NB4 (cell line): ENCODE measurements at regions not wholly inside any gene's neighbourhood (a gene's known extent, or its start where the extent isn't known, plus 50 kb on each side); places are given as distances from the start of the nearest gene placed in this dataset.

Experiments used
- DNase-seq: peaks from one replicate; pipeline ENCODE4 v3.0.0; 2010; ENCODE audit warnings: low read depth
- H3K4me3 ChIP-seq: one replicate; pipeline ENCODE4 v1.5.1; 2011; ENCODE audit warnings: mild to moderate bottlenecking, low read depth, low read length, moderate library complexity
- CTCF ChIP-seq: IDR thresholded peaks from one replicate; pipeline ENCODE4 v1.5.1; 2012; ENCODE audit warnings: low read depth, low read length
- MAX ChIP-seq: IDR thresholded peaks from 2 replicates; pipeline ENCODE4 v1.6.1; 2011; ENCODE audit warnings: low read depth, low read length
- MYC ChIP-seq: IDR thresholded peaks from 2 replicates; pipeline ENCODE4 v1.6.1; 2011; ENCODE audit warnings: low read depth, low read length
- POLR2A ChIP-seq: IDR thresholded peaks from 2 replicates; pipeline ENCODE4 v1.6.1; 2011; ENCODE audit warnings: mild to moderate bottlenecking; ENCODE audit not compliant: insufficient read length; ENCODE audit errors: extremely low read depth

- DNase-seq = no peak
- TF ChIP-seq CTCF = no peak
- TF ChIP-seq POLR2A = no peak
- TF ChIP-seq MAX = no peak
- no peak overlapping the region for H3K4me3 ChIP-seq
Measured at GRCh38 chr12:59452746-59453145, 143.1 kb upstream of the SLC16A7 start.

- TF ChIP-seq CTCF (no peak), MYC (no peak), POLR2A (no peak), MAX (no peak)
- no peak for DNase-seq
Measured at GRCh38 chr12:59452259-59452658, 143.6 kb upstream of the SLC16A7 start.

GRCh38 chr12:59446116-59446515 is 149.7 kb upstream of the SLC16A7 start:
- no peak overlapping the region for H3K4me3 ChIP-seq
- DNase-seq = no peak
- no peak for TF ChIP-seq POLR2A
- no peak for TF ChIP-seq CTCF
- TF ChIP-seq MYC = no peak
- TF ChIP-seq MAX = no peak

More at GRCh38 chr12:59452259-59452658, 143.6 kb upstream of the SLC16A7 start:
- H3K4me3 ChIP-seq = no peak overlapping the region

- no peak for TF ChIP-seq POLR2A
- no peak for TF ChIP-seq MYC
- no peak for TF ChIP-seq CTCF
- no peak for TF ChIP-seq MAX
- DNase-seq = peak; percentile 4
- H3K4me3 ChIP-seq = no peak overlapping the region
Measured at GRCh38 chr12:59444932-59445331, 150.9 kb upstream of the SLC16A7 start.

- DNase-seq = no peak
- TF ChIP-seq MYC = no peak
- no peak overlapping the region for H3K4me3 ChIP-seq
Measured at GRCh38 chr12:59432057-59432456, 163.8 kb upstream of the SLC16A7 start.

GRCh38 chr12:59431266-59431665 is 164.6 kb upstream of the SLC16A7 start:
- TF ChIP-seq MYC = no peak
- TF ChIP-seq POLR2A = no peak
- TF ChIP-seq CTCF = no peak
- no peak for TF ChIP-seq MAX
- no peak overlapping the region for H3K4me3 ChIP-seq
- peak; percentile 5 for DNase-seq

- no peak for DNase-seq
- TF ChIP-seq MYC (no peak), CTCF (no peak), MAX (no peak), POLR2A (no peak)
- no peak overlapping the region for H3K4me3 ChIP-seq
Measured at GRCh38 chr12:59429766-59430165, 166.1 kb upstream of the SLC16A7 start.
